ENCODE measurements at regions not wholly inside any gene's neighbourhood (a gene's known extent, or its start where the extent isn't known, plus 50 kb on each side); places are given as distances from the start of the nearest gene placed in this dataset.
A peak's percentile ranks its signal among the peaks of the same experiment; 100 is the strongest.

DNA sequence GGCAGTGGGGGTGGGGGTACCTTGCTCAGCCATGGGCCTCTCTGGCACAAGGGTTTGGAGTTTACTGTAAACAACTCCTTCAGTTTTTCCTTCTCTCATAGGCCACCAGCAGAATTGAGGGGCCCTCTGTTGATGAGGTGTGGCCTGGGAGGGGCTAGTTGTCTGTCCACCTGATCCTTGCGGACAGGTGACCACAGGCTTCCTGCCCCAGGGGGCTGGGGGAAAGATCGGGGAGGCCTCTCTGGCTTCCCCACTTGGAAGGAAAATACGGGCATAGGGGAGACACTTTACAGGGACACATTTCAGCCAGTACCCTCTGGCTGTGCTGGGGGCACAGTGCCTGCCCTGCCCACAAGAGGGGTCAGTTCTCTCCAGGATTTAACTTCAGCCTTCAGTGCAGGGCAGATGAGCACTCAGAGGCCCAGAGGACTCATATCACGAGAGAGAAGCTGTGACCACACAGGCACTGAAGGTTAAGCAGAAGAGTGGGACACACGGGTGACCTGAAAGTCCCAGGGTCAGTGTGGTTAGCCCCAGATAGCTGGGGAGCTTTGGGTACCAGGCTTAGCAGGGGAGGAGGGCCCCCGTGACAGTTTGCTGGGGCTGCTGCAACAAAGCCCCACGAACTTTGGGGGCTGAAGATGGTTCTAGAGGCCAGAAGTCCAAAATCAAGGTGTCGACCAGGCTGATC is 245.9 kb downstream of the SEC14L1 start:
- Histone ChIP-seq H3K27me3 (no peaks in the 10 kb centered on the region), H3K36me3 (no peaks in the 10 kb centered on the region), H3K9me3 (no peaks in the 10 kb centered on the region), H3K4me3 (no peak overlapping the region), H3K4me1 (peaks cover 12 to 51% of the 10 kb centered on the region in 2 donors), H3K27ac (peak overlapping the region; percentile 48 to 97)
- intact Hi-C loops (cut with DNase I; ENCODE audit: low total_unique reads), result no loop called here
- no peak for DNase-seq
- TF ChIP-seq POLR2A (IDR thresholded peaks at IDR 0.05), result no peak
- TF ChIP-seq, protein P1, sequence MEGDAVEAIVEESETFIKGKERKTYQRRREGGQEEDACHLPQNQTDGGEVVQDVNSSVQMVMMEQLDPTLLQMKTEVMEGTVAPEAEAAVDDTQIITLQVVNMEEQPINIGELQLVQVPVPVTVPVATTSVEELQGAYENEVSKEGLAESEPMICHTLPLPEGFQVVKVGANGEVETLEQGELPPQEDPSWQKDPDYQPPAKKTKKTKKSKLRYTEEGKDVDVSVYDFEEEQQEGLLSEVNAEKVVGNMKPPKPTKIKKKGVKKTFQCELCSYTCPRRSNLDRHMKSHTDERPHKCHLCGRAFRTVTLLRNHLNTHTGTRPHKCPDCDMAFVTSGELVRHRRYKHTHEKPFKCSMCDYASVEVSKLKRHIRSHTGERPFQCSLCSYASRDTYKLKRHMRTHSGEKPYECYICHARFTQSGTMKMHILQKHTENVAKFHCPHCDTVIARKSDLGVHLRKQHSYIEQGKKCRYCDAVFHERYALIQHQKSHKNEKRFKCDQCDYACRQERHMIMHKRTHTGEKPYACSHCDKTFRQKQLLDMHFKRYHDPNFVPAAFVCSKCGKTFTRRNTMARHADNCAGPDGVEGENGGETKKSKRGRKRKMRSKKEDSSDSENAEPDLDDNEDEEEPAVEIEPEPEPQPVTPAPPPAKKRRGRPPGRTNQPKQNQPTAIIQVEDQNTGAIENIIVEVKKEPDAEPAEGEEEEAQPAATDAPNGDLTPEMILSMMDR (IDR thresholded peaks at IDR 0.05), result no peak

DNA sequence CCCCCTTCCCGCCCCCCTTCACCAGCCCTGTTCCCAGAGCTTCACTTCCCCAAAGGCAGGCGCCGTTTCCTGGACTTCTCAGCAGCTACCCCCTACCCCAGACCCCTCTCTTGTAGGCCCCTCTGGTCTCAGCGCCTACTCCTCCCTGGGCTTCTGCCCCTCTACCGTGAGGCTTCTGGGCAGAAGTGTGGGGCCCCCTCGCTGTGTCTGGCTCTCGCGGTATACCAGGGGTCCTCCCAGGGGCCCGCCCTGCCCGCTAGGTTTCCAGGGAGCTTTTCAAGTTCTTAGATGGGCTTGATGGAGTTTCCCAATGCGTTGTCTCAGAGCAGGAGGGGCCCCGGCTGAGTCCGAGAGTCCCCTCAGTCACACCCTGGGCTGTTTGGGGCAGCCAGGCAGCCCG is 247.1 kb downstream of the SEC14L1 start:
- H3K4me1 ChIP-seq, result peaks cover 21 to 64% of the 10 kb centered on the region in 2 donors
- peak overlapping the region; percentile 75 to 97 for H3K27ac ChIP-seq
- no peaks in the 10 kb centered on the region for H3K36me3 ChIP-seq
- TF ChIP-seq, protein P1 (IDR thresholded peaks at IDR 0.05), result no peak
- no peak for TF ChIP-seq POLR2A (IDR thresholded peaks at IDR 0.05)
- H3K9me3 ChIP-seq, result no peaks in the 10 kb centered on the region
- intact Hi-C loops (cut with DNase I; ENCODE audit: low total_unique reads), result no loop called here
- H3K4me3 ChIP-seq, result no peak overlapping the region
- no peak for DNase-seq
- H3K27me3 ChIP-seq, result no peaks in the 10 kb centered on the region

DNA sequence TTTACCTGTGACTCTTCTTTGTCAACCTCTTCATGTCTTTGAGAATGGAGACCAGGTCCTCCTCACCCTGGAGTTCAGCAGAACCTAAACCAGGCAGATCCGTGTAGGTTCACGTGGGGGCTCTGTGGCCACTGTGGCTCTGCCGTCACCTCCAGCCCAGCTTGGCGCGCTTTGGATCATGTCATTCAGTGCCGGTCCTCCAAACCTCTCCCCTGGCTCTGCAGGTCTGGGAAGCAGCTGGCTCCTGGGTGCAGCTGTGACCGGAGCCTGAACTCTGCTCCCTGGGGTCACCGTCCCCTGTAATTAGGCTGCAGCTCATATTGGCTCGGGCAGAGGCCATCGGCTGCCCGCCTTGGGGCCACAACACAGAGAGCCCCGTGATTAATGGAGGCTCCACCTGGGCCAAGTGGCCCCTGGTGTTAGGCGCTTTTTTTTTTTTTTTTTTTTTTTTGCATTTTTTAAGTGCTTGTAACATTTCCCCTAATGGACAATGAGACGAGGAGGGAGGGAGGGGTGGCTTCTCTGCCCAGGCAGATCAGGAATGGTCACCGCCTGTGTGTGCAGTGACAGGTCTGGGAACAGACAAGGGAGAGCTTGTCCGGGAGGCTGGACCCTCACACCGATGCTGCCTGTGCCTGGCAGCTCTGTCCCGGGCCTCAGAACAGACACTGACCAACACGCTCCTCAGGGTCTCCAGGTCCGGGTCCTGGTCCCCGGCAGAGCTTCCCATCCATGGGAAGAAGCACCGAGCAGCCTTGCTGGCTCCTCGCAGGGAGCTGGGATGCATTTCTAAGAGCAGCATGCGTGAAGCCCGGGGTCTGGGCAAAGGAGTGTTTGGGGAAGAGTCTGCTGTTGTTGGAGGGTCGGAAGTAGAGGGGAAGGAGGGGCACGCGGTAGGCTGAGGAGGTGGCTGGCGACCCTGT is 247.9 kb downstream of the SEC14L1 start:
- Histone ChIP-seq H3K36me3 (no peaks in the 10 kb centered on the region), H3K27ac (peak overlapping the region; percentile 75 to 97), H3K27me3 (no peaks in the 10 kb centered on the region), H3K4me1 (peaks cover 22 to 63% of the 10 kb centered on the region in 2 donors), H3K4me3 (no peak overlapping the region), H3K9me3 (no peaks in the 10 kb centered on the region)
- peak in 1 of 2 donors; percentile 56 for DNase-seq
- no peak for TF ChIP-seq POLR2A (IDR thresholded peaks at IDR 0.05)
- TF ChIP-seq, protein P1 (IDR thresholded peaks at IDR 0.05), result no peak
- intact Hi-C loops (cut with DNase I; ENCODE audit: low total_unique reads), result no loop called here

DNA sequence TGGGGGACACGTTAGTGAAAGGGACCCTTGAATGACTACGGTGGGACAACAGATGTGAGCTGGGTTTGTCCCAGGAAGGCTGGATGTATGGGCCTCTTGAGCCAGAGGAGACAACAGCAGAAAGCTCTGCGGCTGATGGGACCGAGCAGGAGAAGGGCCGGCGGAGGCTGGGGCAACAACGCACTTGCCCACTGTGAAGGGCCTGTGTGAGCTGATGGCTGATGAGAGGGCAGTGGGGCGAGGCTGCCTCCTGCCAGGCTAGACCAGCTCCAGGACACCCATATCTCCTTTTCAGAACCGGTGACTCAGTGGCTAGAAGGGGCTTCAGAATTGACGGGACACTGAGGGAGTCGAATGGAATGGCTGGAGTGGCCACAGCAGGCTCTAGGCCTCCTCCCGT is 250.1 kb downstream of the SEC14L1 start:
- TF ChIP-seq, protein P1 (IDR thresholded peaks at IDR 0.05), result no peak
- TF ChIP-seq POLR2A (IDR thresholded peaks at IDR 0.05), result no peak
- no peaks in the 10 kb centered on the region for H3K27me3 ChIP-seq
- no peaks in the 10 kb centered on the region for H3K36me3 ChIP-seq
- peaks cover 22 to 53% of the 10 kb centered on the region in 2 donors for H3K4me1 ChIP-seq
- H3K4me3 ChIP-seq, result no peak overlapping the region
- intact Hi-C loops (cut with DNase I; ENCODE audit: low total_unique reads), result no loop called here
- H3K27ac ChIP-seq, result peak overlapping the region; percentile 79 to 85
- H3K9me3 ChIP-seq, result no peaks in the 10 kb centered on the region
- no peak for DNase-seq
